AG10803 (cell line): ENCODE measurements at regions not wholly inside any gene's neighbourhood (a gene's known extent, or its start where the extent isn't known, plus 50 kb on each side); places are given as distances from the start of the nearest gene placed in this dataset.

ENCODE experiments used
- DNase-seq: peaks from one replicate; pipeline ENCODE4 v3.0.0; 2010; ENCODE audit warnings: low read depth
- H3K4me3 ChIP-seq: 2 replicates; pipeline ENCODE4 v1.5.1; 2011; ENCODE audit warnings: mild to moderate bottlenecking, low read length, control low read depth
- TF ChIP-seq, protein P1 (sequence below): conservative IDR thresholded peaks from 2 replicates; pipeline ENCODE4 v1.5.1; 2011; ENCODE audit warnings: mild to moderate bottlenecking, low read length, control low read depth, inconsistent platforms

DNA sequence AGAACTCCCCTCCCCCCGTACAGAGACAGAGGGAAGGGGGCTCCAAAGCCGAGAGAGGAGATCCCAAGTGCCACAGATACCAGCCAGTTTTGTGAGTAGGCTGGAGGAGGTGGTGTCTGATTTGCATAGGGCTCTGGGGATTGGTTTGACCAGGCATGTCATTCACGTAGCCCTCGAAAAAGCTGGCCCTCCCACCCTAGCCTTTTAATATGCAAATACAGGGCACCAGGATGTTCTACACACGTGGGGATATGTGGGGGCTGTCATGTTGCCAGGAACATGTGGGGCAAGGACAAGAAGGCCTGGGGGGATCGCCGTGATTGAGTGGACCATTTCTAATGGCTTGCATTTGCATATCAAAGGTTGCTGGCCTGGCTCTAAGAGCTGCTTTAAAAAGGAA lies 272.9 kb downstream of the PPP1R2C start:
- no peak for DNase-seq
- TF ChIP-seq, protein P1, sequence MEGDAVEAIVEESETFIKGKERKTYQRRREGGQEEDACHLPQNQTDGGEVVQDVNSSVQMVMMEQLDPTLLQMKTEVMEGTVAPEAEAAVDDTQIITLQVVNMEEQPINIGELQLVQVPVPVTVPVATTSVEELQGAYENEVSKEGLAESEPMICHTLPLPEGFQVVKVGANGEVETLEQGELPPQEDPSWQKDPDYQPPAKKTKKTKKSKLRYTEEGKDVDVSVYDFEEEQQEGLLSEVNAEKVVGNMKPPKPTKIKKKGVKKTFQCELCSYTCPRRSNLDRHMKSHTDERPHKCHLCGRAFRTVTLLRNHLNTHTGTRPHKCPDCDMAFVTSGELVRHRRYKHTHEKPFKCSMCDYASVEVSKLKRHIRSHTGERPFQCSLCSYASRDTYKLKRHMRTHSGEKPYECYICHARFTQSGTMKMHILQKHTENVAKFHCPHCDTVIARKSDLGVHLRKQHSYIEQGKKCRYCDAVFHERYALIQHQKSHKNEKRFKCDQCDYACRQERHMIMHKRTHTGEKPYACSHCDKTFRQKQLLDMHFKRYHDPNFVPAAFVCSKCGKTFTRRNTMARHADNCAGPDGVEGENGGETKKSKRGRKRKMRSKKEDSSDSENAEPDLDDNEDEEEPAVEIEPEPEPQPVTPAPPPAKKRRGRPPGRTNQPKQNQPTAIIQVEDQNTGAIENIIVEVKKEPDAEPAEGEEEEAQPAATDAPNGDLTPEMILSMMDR, result no peak

DNA sequence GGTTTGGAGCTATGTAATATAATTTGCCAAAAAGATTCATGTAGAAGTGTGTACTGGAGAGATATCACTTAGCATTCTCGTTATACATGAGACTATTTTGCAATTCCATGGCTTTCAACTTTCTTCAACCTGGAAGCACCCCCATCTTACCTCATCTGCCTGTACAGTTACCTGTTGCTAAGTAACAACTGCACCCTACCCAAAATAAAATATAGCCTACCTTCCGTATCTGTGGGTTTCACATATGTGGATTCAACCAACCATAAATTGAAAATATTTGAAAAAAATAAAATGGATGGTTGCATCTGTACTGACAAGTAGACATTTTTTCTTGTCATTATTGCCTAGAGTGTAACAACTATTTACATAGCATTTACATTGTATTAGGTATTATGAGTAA lies 278.3 kb downstream of the PPP1R2C start:
- TF ChIP-seq, protein P1, result no peak
- DNase-seq, result no peak
- H3K4me3 ChIP-seq, result no peak overlapping the region

More for the DNA sequence above, 272.9 kb downstream of the PPP1R2C start:
- H3K4me3 ChIP-seq, result no peak overlapping the region

DNA sequence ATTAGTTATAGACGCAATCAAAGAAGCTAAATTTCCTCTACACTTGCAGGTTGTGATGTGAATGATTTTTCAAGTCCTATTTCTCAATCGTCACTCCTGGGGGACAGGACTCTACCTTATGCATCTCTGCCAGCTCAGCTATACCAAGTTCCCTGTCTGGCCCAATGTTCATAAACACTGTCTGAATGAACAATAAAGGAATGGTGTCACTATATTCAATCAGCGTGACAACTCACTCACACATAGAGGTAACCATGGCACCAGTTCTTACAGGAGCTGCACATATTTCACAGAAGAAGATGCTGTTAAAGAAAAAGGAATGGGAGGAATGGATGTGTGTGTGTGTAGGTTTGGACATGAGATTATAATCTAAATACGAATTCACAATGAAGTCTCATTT lies 280.6 kb downstream of the PPP1R2C start:
- DNase-seq, result no peak
- TF ChIP-seq, protein P1, result no peak
- no peak overlapping the region for H3K4me3 ChIP-seq

DNA sequence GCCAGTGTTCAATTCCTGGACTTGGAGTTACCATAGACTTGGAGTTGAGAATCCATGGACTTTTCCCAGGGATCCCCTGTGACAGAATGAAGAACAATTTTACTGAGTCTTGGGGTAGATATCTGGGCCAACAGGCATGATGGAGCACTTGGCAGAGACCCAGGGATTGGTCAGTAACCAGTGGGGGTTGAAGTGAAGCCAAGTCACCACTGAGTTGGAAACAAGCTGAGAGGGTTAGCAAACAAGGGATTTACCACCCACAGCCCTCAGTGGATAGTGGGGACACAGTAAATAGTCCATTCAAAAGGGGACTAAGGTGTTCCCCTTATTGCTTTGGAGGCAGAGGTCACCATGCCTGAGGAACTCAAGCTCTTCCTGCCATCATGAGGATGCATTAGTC lies 281.7 kb downstream of the PPP1R2C start:
- TF ChIP-seq, protein P1, result no peak
- no peak for DNase-seq

DNA sequence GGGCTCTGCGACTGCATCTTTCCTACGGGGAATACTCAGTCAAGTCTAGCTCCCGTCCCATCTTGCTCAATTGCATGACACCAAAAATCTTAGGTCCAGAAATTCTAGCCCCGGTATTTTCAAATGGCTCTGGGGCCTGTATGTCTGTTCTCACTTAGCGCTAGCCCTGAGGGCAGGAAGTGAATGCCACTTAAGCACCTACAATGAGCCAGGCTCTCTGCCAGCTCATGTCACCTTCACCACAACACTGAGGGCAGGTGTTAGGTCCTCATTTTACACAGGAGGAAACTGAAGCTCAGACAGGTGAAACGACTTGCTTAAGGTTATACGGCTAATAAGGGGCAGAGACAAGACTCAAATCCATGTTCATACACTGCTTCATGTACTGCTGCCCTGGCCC lies 282.8 kb downstream of the PPP1R2C start:
- no peak for DNase-seq
- TF ChIP-seq, protein P1, result no peak
- H3K4me3 ChIP-seq, result no peak overlapping the region

More for the DNA sequence above, 281.7 kb downstream of the PPP1R2C start:
- H3K4me3 ChIP-seq, result no peak overlapping the region

DNA sequence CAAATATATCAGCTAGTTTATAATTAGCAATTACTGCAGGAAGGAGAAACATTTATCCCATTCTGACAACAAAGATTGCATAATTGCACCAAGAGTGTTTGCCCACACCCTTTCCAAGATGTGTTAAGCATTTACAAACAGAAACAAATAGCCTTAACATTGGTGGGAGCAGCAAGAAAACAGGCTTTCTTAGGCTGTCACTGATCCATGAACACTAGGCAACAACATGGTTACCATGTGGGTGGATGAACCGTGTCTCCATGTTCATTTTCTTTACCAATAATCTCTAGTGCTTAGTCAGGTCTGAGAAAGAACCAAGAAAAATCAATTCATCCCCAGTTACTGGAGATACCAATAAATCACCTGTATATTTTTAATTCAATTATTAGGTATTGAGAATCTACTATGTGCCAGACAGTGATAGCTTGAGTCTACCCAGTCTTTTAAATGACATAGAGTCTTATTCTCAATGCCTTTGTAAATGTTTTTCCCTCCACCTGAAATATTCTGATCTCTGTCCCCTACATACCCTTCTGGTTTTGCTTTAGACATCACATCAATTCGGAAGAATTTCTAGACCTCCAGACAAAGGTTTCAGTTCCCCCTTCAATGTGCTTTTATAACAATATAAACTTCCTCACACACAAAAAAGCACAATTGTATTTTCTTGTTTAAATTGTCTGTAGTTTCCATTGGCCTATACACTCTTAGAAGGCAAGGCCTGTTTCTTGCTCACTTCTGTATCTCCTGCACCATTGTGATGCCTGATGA lies 286.6 kb downstream of the PPP1R2C start:
- TF ChIP-seq, protein P1, result no peak
- DNase-seq, result no peak
- H3K4me3 ChIP-seq, result no peak overlapping the region

DNA sequence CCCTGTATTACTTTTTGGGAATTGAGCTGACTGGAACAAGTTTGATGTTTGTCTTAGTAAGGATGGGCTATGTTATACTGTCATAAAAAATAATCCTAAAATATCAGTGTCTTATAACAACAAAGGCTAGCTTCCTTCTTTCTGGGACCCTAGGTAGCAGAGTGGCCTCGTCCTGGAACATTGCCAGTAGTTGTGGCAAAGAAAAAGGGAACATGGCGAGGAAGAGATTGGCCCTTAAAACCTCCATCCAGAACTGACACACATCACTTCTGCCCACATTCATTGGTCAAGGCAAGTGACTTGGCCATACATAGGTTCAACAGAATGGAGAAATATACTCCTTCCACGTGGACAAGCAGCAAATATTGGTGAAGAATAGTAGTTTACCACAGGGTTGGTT lies 287.9 kb downstream of the PPP1R2C start:
- H3K4me3 ChIP-seq, result no peak overlapping the region
- TF ChIP-seq, protein P1, result no peak
- DNase-seq, result no peak
